HepG2 (cell line): ENCODE measurements at regions not wholly inside any gene's neighbourhood (a gene's known extent, or its start where the extent isn't known, plus 50 kb on each side); places are given as distances from the start of the nearest gene placed in this dataset.

Source experiments
- DPF2 ChIP-seq: sonication (generic); formaldehyde crosslinking; IDR thresholded peaks from 2 replicates; pipeline ENCODE4 v1.4.0; 2020; ENCODE audit warnings: mild to moderate bottlenecking, low read depth, missing genetic modification reagents, borderline replicate concordance
- FOXA1 ChIP-seq, 2 experiments: fragments of 450-650 bp in 1 of 2; sonication (generic) in 1 of 2; formaldehyde crosslinking in 1 of 2; IDR thresholded peaks; 2 replicates each; pipeline versions ENCODE4 v1.4.0 to v1.6.1; 2016 to 2020; ENCODE audit warnings: missing genetic modification reagents in 1 of 2
- JUN ChIP-seq: sonication (generic); formaldehyde crosslinking; IDR thresholded peaks from 2 replicates; pipeline ENCODE4 v1.4.0; 2020; ENCODE audit warnings: mild to moderate bottlenecking, missing genetic modification reagents
- MED8 ChIP-seq: sonication (generic); formaldehyde crosslinking; IDR thresholded peaks from 2 replicates; pipeline ENCODE4 v1.8.1; 2023; ENCODE audit warnings: mild to moderate bottlenecking, missing genetic modification reagents; ENCODE audit not compliant: insufficient replicate concordance
- PHB2 ChIP-seq: fragments of 450-650 bp; IDR thresholded peaks from 2 replicates; pipeline ENCODE4 v1.6.1; 2018; ENCODE audit not compliant: partially characterized antibody
- PHF8 ChIP-seq: sonication (generic); formaldehyde crosslinking; IDR thresholded peaks from 2 replicates; pipeline ENCODE4 v1.5.0; 2020; ENCODE audit warnings: missing genetic modification reagents
- STAG1 ChIP-seq: sonication (generic); formaldehyde crosslinking; IDR thresholded peaks from 2 replicates; pipeline ENCODE4 v1.4.0; 2020; ENCODE audit warnings: missing genetic modification reagents
- ZC3H4 ChIP-seq: sonication (generic); formaldehyde crosslinking; IDR thresholded peaks from 2 replicates; pipeline ENCODE4 v1.4.0; 2020; ENCODE audit warnings: missing genetic modification reagents, borderline replicate concordance
- ZNF138 ChIP-seq: sonication (generic); formaldehyde crosslinking; IDR thresholded peaks from 2 replicates; pipeline ENCODE4 v1.5.0; 2020; ENCODE audit warnings: mild to moderate bottlenecking, low read depth, missing genetic modification reagents
- ZNF292 ChIP-seq: sonication (generic); formaldehyde crosslinking; IDR thresholded peaks from 2 replicates; pipeline ENCODE4 v1.8.1; 2022; ENCODE audit warnings: mild to moderate bottlenecking, low read depth, missing genetic modification reagents, borderline replicate concordance
- ZNF33B ChIP-seq: sonication (generic); formaldehyde crosslinking; IDR thresholded peaks from 2 replicates; pipeline ENCODE4 v1.5.1; 2020; ENCODE audit warnings: mild to moderate bottlenecking, missing genetic modification reagents
- ZNF382 ChIP-seq: sonication (generic); formaldehyde crosslinking; IDR thresholded peaks from 2 replicates; pipeline ENCODE4 v1.5.0; 2020; ENCODE audit warnings: missing genetic modification reagents, mild to moderate bottlenecking, borderline replicate concordance
- TF ChIP-seq, protein P1 (sequence below): sonication (generic); formaldehyde crosslinking; conservative IDR thresholded peaks from 2 replicates; pipeline ENCODE4 v1.5.0; 2020; ENCODE audit warnings: missing genetic modification reagents
- TF ChIP-seq, protein P2 (sequence below): sonication (generic); formaldehyde crosslinking; IDR thresholded peaks from 2 replicates; pipeline ENCODE4 v1.5.0; 2020; ENCODE audit warnings: missing genetic modification reagents
- TF ChIP-seq, protein P3 (sequence below), 2 experiments: sonication (generic) in 1 of 2; formaldehyde crosslinking in 1 of 2; IDR thresholded peaks; 2 replicates each; pipeline versions ENCODE4 v1.5.1 to v1.6.1; 2011 to 2020; ENCODE audit warnings: borderline replicate concordance in 1 of 2, low read depth in 1 of 2, low read length in 1 of 2, mild to moderate bottlenecking in 1 of 2, missing genetic modification reagents in 1 of 2, moderate library complexity in 1 of 2
- TF ChIP-seq, protein P4 (sequence below): sonication (generic); formaldehyde crosslinking; IDR thresholded peaks from 2 replicates; pipeline ENCODE4 v1.4.0; 2020; ENCODE audit warnings: missing genetic modification reagents
- TF ChIP-seq, protein P5 (sequence below): IDR thresholded peaks from 2 replicates; pipeline ENCODE4 v1.6.1; 2016
- TF ChIP-seq, protein P6 (sequence below): sonication (generic); formaldehyde crosslinking; IDR thresholded peaks from 2 replicates; pipeline ENCODE4 v1.5.1; 2020; ENCODE audit warnings: mild to moderate bottlenecking, missing genetic modification reagents

DNA sequence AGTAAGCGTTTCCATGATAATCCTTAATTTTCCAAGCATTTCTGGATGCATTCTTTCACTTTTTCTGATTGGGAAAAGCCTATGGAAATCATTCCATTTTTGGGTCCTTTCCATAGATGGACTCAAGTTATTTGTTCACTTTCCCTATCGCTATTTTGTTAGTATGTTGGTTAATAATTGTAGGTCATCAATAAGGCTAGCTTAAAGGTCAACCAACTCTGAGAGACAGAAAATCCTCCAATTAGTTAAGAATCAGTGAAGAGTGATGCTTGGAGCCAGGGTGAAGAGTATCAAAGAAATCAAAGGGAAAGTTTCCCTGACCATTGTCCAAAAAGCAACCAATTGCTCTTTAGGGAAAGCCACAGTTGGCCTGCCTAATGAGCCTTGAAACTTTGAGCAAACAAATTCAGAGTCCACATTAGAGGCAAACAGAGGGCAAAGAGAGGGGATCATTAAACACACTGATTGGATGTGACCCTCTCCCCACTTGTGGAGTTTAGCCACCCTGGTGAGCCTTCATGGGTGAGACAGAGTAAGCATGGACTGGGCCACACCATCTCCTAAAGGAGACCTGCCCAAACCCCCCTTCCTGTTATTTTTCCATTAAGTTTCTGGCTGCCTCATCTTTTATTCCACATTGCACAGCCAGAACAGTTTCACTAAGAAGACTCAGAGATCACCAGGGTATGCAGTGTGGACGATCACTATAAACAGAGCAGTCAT is 133.4 kb upstream of the DYNLRB2 start (continued):
- TF ChIP-seq, protein P1, sequence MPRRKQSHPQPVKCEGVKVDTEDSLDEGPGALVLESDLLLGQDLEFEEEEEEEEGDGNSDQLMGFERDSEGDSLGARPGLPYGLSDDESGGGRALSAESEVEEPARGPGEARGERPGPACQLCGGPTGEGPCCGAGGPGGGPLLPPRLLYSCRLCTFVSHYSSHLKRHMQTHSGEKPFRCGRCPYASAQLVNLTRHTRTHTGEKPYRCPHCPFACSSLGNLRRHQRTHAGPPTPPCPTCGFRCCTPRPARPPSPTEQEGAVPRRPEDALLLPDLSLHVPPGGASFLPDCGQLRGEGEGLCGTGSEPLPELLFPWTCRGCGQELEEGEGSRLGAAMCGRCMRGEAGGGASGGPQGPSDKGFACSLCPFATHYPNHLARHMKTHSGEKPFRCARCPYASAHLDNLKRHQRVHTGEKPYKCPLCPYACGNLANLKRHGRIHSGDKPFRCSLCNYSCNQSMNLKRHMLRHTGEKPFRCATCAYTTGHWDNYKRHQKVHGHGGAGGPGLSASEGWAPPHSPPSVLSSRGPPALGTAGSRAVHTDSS (CRISPR knock-in tag): no peak
- peak; percentile 66; the same call in 1 of the 2 replicates for TF ChIP-seq JUN (CRISPR knock-in tag)
- no peak for TF ChIP-seq ZNF138 (CRISPR knock-in tag)
- no peak for TF ChIP-seq ZNF33B (CRISPR knock-in tag)
- peak; percentile 86; the same call in 1 of the 2 replicates for TF ChIP-seq ZNF292
- no peak for TF ChIP-seq PHB2
- TF ChIP-seq, protein P2, sequence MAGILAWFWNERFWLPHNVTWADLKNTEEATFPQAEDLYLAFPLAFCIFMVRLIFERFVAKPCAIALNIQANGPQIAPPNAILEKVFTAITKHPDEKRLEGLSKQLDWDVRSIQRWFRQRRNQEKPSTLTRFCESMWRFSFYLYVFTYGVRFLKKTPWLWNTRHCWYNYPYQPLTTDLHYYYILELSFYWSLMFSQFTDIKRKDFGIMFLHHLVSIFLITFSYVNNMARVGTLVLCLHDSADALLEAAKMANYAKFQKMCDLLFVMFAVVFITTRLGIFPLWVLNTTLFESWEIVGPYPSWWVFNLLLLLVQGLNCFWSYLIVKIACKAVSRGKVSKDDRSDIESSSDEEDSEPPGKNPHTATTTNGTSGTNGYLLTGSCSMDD: no peak
- no peak for TF ChIP-seq ZC3H4 (CRISPR knock-in tag)
- TF ChIP-seq, protein P3, sequence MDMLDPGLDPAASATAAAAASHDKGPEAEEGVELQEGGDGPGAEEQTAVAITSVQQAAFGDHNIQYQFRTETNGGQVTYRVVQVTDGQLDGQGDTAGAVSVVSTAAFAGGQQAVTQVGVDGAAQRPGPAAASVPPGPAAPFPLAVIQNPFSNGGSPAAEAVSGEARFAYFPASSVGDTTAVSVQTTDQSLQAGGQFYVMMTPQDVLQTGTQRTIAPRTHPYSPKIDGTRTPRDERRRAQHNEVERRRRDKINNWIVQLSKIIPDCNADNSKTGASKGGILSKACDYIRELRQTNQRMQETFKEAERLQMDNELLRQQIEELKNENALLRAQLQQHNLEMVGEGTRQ (IDR thresholded peaks at IDR 0.05; ENCODE audit: low read depth, low read length): no peak
- TF ChIP-seq, protein P3 (CRISPR knock-in tag; IDR thresholded peaks at IDR 0.05; ENCODE audit: borderline replicate concordance): peak; percentile 43; the same call in 1 of the 2 replicates
- peak; percentile 84; the same call in 1 of the 2 replicates for TF ChIP-seq DPF2
- TF ChIP-seq PHF8 (CRISPR knock-in tag): no peak
- TF ChIP-seq, protein P4, sequence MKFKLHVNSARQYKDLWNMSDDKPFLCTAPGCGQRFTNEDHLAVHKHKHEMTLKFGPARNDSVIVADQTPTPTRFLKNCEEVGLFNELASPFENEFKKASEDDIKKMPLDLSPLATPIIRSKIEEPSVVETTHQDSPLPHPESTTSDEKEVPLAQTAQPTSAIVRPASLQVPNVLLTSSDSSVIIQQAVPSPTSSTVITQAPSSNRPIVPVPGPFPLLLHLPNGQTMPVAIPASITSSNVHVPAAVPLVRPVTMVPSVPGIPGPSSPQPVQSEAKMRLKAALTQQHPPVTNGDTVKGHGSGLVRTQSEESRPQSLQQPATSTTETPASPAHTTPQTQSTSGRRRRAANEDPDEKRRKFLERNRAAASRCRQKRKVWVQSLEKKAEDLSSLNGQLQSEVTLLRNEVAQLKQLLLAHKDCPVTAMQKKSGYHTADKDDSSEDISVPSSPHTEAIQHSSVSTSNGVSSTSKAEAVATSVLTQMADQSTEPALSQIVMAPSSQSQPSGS: 0 out of 2 replicates have a peak, but pooled peaks have one; percentile 53
- no peak; the same call in 1 of the 2 replicates for TF ChIP-seq STAG1 (CRISPR knock-in tag)
- TF ChIP-seq ZNF382: no peak
- TF ChIP-seq, protein P5, sequence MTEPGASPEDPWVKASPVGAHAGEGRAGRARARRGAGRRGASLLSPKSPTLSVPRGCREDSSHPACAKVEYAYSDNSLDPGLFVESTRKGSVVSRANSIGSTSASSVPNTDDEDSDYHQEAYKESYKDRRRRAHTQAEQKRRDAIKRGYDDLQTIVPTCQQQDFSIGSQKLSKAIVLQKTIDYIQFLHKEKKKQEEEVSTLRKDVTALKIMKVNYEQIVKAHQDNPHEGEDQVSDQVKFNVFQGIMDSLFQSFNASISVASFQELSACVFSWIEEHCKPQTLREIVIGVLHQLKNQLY (CRISPR knock-in tag): peak; percentile 33; the same call in 1 of the 2 replicates
- no peak for TF ChIP-seq MED8 (CRISPR knock-in tag)
- no peak for TF ChIP-seq FOXA1 (IDR thresholded peaks at IDR 0.05)
- peak; percentile 16; the same call in 1 of the 2 replicates for TF ChIP-seq FOXA1 (CRISPR knock-in tag; IDR thresholded peaks at IDR 0.05)
- TF ChIP-seq, protein P6, sequence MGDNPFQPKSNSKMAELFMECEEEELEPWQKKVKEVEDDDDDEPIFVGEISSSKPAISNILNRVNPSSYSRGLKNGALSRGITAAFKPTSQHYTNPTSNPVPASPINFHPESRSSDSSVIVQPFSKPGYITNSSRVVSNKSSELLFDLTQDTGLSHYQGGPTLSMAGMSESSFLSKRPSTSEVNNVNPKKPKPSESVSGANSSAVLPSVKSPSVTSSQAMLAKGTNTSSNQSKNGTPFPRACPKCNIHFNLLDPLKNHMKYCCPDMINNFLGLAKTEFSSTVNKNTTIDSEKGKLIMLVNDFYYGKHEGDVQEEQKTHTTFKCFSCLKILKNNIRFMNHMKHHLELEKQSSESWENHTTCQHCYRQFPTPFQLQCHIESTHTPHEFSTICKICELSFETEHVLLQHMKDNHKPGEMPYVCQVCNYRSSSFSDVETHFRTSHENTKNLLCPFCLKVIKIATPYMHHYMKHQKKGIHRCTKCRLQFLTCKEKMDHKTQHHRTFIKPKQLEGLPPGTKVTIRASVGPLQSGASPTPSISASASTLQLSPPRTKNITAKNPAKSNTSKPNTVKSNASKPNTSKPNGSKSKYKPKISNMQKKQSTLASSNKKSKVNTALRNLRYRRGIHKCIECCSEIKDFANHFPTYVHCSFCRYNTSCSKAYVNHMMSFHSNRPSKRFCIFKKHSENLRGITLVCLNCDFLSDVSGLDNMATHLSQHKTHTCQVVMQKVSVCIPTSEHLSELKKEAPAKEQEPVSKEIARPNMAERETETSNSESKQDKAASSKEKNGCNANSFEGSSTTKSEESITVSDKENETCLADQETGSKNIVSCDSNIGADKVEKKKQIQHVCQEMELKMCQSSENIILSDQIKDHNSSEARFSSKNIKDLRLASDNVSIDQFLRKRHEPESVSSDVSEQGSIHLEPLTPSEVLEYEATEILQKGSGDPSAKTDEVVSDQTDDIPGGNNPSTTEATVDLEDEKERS (CRISPR knock-in tag): no peak
